Prostate gland (tissue), 2 donors: ENCODE measurements at regions not wholly inside any gene's neighbourhood (a gene's known extent, or its start where the extent isn't known, plus 50 kb on each side); places are given as distances from the start of the nearest gene placed in this dataset.

ENCODE experiments used
- DNase-seq: peaks from one replicate; pipeline ENCODE4 v3.0.0-alpha.2; 2019; ENCODE audit warnings: low spot score
- H3K27ac ChIP-seq, 2 donors: fragments of 200-600 bp; sonication (generic); 2 replicates each; pipeline ENCODE4 v1.5.1; 2017 to 2019
- H3K27me3 ChIP-seq: fragments of 200-600 bp; sonication (generic); replicated peaks from 2 replicates; pipeline ENCODE4 v1.5.1; 2019; ENCODE audit not compliant: insufficient read depth
- H3K36me3 ChIP-seq, 2 donors: fragments of 200-600 bp; sonication (generic); 1 replicate in 1 of 2; 2 replicates in 1 of 2; pipeline versions ENCODE4 v1.5.1 to v1.8.1; 2017 to 2019
- H3K4me1 ChIP-seq: fragments of 200-600 bp; sonication (generic); replicated peaks from 2 replicates; pipeline ENCODE4 v1.5.1; 2019
- H3K4me3 ChIP-seq, 2 donors: fragments of 200-600 bp; sonication (generic); 2 replicates each; pipeline ENCODE4 v1.5.1; 2017 to 2019
- H3K9me3 ChIP-seq: fragments of 200-600 bp; sonication (generic); 2 replicates; pipeline ENCODE4 v1.5.1; 2017
- POLR2A ChIP-seq: fragments of 450-650 bp; IDR thresholded peaks from one replicate; pipeline ENCODE4 v1.6.1; 2016; ENCODE audit warnings: antibody characterized with exemption, mild to moderate bottlenecking
- POLR2AphosphoS5 ChIP-seq: sonication (generic); formaldehyde crosslinking; IDR thresholded peaks from one replicate; pipeline ENCODE4 v1.6.1; 2017; ENCODE audit warnings: antibody characterized with exemption
- WGBS: methylation state at CpG from one replicate; pipeline ENCODE4 v1.1.5; 2018; 5-methylcytosine and 5-hydroxymethylcytosine counted together
- intact Hi-C: fragments of 100-400 bp; cut with DNase I; formaldehyde crosslinking; loops from one replicate; pipeline ENCODE4 v1.14.2; 2022
- TF ChIP-seq, protein P1 (sequence below), 4 experiments: fragments of 200-600 bp in 2 of 4; fragments of 450-650 bp in 2 of 4; sonication (generic) in 2 of 4; IDR thresholded peaks; 1 replicate in 3 of 4; 2 replicates in 1 of 4; pipeline ENCODE4 v1.5.1; 2016 to 2019; ENCODE audit warnings: antibody characterized with exemption in 4 of 4, mild to moderate bottlenecking in 2 of 4, moderate library complexity in 2 of 4

DNA sequence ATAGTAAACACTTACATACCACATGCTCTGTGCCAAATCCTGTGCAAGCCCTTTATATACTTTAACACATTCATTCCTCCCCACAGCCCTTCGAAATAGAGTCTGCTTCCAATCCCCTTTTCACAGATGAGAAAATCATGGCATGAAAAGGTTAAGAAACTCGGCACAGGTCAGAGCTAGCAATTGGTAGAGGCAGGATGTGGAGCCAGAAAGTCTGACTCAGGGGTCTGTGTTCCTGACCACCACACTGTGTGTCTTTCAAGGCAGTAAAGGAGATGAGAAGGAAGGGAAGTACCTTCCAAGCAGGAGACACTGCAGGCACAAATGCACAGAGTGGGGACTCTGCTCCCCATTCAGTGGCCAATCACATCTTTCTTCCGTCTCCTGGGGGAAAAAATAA, 61.1 kb downstream of the SCN11A start:
- Histone ChIP-seq H3K9me3 (no peaks in the 10 kb centered on the region), H3K4me3 (no peak overlapping the region), H3K27ac (no peak overlapping the region), H3K27me3 (peaks cover 2% of the 10 kb centered on the region), H3K4me1 (no peaks in the 10 kb centered on the region), H3K36me3 (no peaks in the 10 kb centered on the region)
- WGBS = 86% methylated on average over 3 of the region's 3 CpGs
- no peak for DNase-seq
- intact Hi-C loops = no loop called here
- TF ChIP-seq POLR2AphosphoS5 (no peak), POLR2A (no peak)
- TF ChIP-seq, protein P1, sequence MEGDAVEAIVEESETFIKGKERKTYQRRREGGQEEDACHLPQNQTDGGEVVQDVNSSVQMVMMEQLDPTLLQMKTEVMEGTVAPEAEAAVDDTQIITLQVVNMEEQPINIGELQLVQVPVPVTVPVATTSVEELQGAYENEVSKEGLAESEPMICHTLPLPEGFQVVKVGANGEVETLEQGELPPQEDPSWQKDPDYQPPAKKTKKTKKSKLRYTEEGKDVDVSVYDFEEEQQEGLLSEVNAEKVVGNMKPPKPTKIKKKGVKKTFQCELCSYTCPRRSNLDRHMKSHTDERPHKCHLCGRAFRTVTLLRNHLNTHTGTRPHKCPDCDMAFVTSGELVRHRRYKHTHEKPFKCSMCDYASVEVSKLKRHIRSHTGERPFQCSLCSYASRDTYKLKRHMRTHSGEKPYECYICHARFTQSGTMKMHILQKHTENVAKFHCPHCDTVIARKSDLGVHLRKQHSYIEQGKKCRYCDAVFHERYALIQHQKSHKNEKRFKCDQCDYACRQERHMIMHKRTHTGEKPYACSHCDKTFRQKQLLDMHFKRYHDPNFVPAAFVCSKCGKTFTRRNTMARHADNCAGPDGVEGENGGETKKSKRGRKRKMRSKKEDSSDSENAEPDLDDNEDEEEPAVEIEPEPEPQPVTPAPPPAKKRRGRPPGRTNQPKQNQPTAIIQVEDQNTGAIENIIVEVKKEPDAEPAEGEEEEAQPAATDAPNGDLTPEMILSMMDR (IDR thresholded peaks at IDR 0.05) = no peak

DNA sequence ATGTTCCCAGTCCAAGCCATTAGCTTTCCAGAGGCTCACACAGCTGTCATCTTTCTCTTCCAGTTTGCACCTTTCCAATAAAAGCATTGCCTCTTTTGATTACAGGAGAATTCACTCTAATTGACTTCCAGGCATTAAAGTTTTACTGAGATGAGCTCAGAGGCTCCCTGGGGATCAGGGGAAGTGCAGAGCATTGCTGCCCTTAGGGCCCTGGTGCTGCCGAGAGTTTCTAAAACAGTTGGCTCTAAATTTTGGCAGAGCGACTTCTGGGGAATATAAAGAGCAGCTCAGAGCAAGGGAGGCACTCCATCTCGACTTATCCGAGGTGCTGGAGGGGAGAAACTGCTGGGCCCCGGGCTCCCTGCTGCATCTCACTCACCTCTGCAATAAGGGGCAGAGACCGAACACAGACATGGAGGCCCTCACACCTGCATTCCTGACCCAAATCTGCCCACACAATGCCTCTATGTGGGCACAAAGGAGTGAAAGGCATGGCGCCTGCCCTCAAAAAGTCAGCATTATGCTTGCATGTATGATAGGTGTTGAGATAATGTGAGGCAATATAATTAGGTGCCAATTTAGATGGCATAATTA, 61.7 kb downstream of the SCN11A start:
- Histone ChIP-seq H3K4me3 (no peak overlapping the region), H3K27me3 (peaks cover 2% of the 10 kb centered on the region), H3K9me3 (no peaks in the 10 kb centered on the region), H3K4me1 (no peaks in the 10 kb centered on the region), H3K36me3 (no peaks in the 10 kb centered on the region), H3K27ac (no peak overlapping the region)
- DNase-seq = no peak
- TF ChIP-seq POLR2AphosphoS5 (no peak), POLR2A (no peak)
- TF ChIP-seq, protein P1 (IDR thresholded peaks at IDR 0.05) = no peak
- 46% methylated on average over 7 of the region's 7 CpGs for WGBS
- intact Hi-C loops = no loop called here

DNA sequence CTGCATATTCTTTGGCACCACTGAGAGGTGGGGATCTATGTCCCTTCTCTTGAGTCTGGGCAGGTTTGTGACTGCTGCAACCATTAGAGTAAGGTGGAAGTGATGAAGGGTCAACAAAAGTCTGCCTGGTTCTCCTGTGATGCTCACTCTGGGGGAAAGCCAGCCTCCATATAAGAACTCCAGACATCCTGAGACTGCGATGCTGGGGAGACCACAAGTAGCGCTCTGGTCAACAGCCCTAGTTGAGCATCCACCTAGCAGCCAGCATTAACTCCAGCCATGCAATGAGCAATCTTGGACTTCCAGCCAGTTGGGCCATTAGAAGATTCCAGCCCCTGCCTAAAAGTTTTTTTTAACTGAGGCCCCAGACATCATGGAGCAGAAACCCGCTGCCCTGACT, 62.8 kb downstream of the SCN11A start:
- 88% methylated on average over 3 of the region's 3 CpGs for WGBS
- TF ChIP-seq POLR2A (no peak), POLR2AphosphoS5 (no peak)
- TF ChIP-seq, protein P1 (IDR thresholded peaks at IDR 0.05) = no peak
- no peak for DNase-seq

DNA sequence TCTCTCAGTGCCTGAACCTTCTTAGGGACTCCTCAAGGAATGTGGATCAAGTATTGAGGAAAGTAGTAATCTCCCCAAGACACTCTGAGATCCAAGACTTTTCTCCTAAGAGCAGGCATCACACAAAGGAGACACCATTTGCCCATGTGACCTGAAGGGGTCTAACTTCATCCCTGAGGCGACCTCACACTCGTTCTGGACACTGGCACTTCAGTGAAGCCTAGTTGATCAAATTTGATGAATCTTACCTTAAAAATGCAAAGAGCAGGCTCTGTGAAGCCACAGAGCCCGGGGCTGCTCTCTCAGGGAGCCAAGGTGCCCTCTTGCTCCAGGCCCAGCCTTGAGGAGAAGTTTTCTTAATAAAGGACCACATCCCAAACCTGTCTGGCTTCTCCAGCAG, 64.3 kb downstream of the SCN11A start:
- H3K36me3 ChIP-seq = no peaks in the 10 kb centered on the region
- no peak for DNase-seq
- H3K4me1 ChIP-seq = no peaks in the 10 kb centered on the region
- intact Hi-C loops = no loop called here
- WGBS = 67% methylated on average over 3 of the region's 3 CpGs
- H3K27ac ChIP-seq = no peak overlapping the region
- no peak overlapping the region for H3K4me3 ChIP-seq
- TF ChIP-seq POLR2AphosphoS5 (no peak), POLR2A (no peak)
- TF ChIP-seq, protein P1 (IDR thresholded peaks at IDR 0.05) = no peak
- peaks cover 2% of the 10 kb centered on the region for H3K27me3 ChIP-seq
- H3K9me3 ChIP-seq = no peaks in the 10 kb centered on the region

More for the DNA sequence above, 62.8 kb downstream of the SCN11A start:
- no peaks in the 10 kb centered on the region for H3K4me1 ChIP-seq
- H3K4me3 ChIP-seq = no peak overlapping the region
- intact Hi-C loops = no loop called here
- no peaks in the 10 kb centered on the region for H3K9me3 ChIP-seq
- H3K27me3 ChIP-seq = peaks cover 2% of the 10 kb centered on the region
- H3K36me3 ChIP-seq = no peaks in the 10 kb centered on the region
- no peak overlapping the region for H3K27ac ChIP-seq

DNA sequence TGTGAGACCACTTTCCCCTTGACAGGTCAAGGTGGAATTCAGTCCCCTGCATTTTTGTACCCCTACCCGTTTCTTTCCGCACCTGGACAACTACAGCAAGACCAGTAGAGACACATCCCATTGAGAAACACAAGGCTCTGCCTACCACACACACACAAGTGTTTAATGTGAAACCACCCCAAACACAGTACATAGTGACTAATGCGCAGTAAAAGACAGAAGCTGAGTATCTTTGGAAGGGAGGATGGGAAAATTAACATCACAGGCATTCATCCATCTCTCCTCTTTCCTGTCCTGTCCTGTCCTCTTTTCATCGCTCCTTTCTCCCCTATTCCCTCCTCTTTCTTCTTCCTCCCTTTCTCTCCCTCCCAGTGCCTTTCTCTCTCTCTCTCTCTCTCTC, 64.8 kb downstream of the SCN11A start:
- no peak for DNase-seq
- no peak for TF ChIP-seq POLR2AphosphoS5
- TF ChIP-seq, protein P1 (IDR thresholded peaks at IDR 0.05) = no peak
- intact Hi-C loops = no loop called here

More for the DNA sequence above, 64.8 kb downstream of the SCN11A start:
- Histone ChIP-seq H3K9me3 (no peaks in the 10 kb centered on the region), H3K4me1 (no peaks in the 10 kb centered on the region), H3K27ac (no peak overlapping the region), H3K4me3 (no peak overlapping the region), H3K36me3 (no peaks in the 10 kb centered on the region), H3K27me3 (peaks cover 2% of the 10 kb centered on the region)
- 58% methylated on average over 4 of the region's 4 CpGs for WGBS
